ENCODE measurements at regions not wholly inside any gene's neighbourhood (a gene's known extent, or its start where the extent isn't known, plus 50 kb on each side); places are given as distances from the start of the nearest gene placed in this dataset.

GRCh38 chr5:57862471-57862911 is 379.9 kb upstream of the ACTBL2 start:
- peak overlapping the region; percentile 59 for H3K27ac ChIP-seq
- TF ChIP-seq CTCF (conservative IDR thresholded peaks at IDR 0.05), result no peak

GRCh38 chr5:57859626-57860025 is 377.0 kb upstream of the ACTBL2 start:
- H3K27ac ChIP-seq, result no peak overlapping the region
- TF ChIP-seq CTCF (conservative IDR thresholded peaks at IDR 0.05), result no peak

- no peak for TF ChIP-seq CTCF (conservative IDR thresholded peaks at IDR 0.05)
Observed at GRCh38 chr5:57858905-57859304, 376.3 kb upstream of the ACTBL2 start.

GRCh38 chr5:57857696-57858095 is 375.1 kb upstream of the ACTBL2 start:
- TF ChIP-seq CTCF (conservative IDR thresholded peaks at IDR 0.05), result no peak
- H3K27ac ChIP-seq, result no peak overlapping the region

More at GRCh38 chr5:57858905-57859304, 376.3 kb upstream of the ACTBL2 start:
- H3K27ac ChIP-seq, result no peak overlapping the region

- no peak overlapping the region for H3K27ac ChIP-seq
- TF ChIP-seq CTCF (conservative IDR thresholded peaks at IDR 0.05), result no peak
Observed at GRCh38 chr5:57855831-57856230, 373.2 kb upstream of the ACTBL2 start.

GRCh38 chr5:57853929-57854697 is 371.5 kb upstream of the ACTBL2 start:
- no peak for TF ChIP-seq CTCF (conservative IDR thresholded peaks at IDR 0.05)
- H3K27ac ChIP-seq, result peak overlapping the region; percentile 31; the same call in 1 of the 2 replicates

- no peak for TF ChIP-seq CTCF (conservative IDR thresholded peaks at IDR 0.05)
- H3K27ac ChIP-seq, result no peak overlapping the region
Observed at GRCh38 chr5:57850109-57850508, 367.5 kb upstream of the ACTBL2 start.
